ENCODE measurements at regions not wholly inside any gene's neighbourhood (a gene's known extent, or its start where the extent isn't known, plus 50 kb on each side); places are given as distances from the start of the nearest gene placed in this dataset.

- H3K4me2 ChIP-seq (ENCODE audit: low read depth, low read length) = no peak overlapping the region
- BruUV-seq (replicated peaks) = no TSS peak
- no peaks in the 10 kb centered on the region for H3K27me3 ChIP-seq (ENCODE audit: control insufficient read depth in 1 of 2, insufficient read depth in 2 of 2, low read length in 2 of 2)
- ChIA-PET CTCF (ENCODE audit: low intra/inter-chr PET ratio, low total read pairs) (no interaction called here), POLR2A (no interaction called here)
- no peak overlapping the region for H3K4me3 ChIP-seq (replicated peaks in 1 of 3; ENCODE audit: insufficient read depth in 1 of 3, low read depth in 2 of 3, low read length in 3 of 3)
- H3K27ac ChIP-seq (ENCODE audit: extremely low read length, insufficient read depth, low read length) = no peak overlapping the region
- H3K4me1 ChIP-seq (ENCODE audit: insufficient read depth, low read length) = no peaks in the 10 kb centered on the region
- H3K79me2 ChIP-seq (ENCODE audit: insufficient read depth, low read length) = no peaks in the 10 kb centered on the region
- intact Hi-C loops (cut with micrococcal nuclease; ENCODE audit: unreplicated experiment) = no loop called here
- DNase-seq (ENCODE audit: low spot score) (no peak), ATAC-seq (no peak), FAIRE-seq (no peak)
- in situ Hi-C loops (cut with HindIII; ENCODE audit: extremely low pct_ligation_motif_present, low pct_unique_long_range_greater_than_20kb) = no loop called here
- H3K36me3 ChIP-seq (replicated peaks in 1 of 2; ENCODE audit: control insufficient read depth in 1 of 2, insufficient read depth in 2 of 2, low read length in 2 of 2) = no peaks in the 10 kb centered on the region
- no peaks in the 10 kb centered on the region for H4K20me1 ChIP-seq (ENCODE audit: insufficient read depth, low read length)
- TF ChIP-seq ZNF333 (CRISPR knock-in tag; IDR thresholded peaks at IDR 0.05; ENCODE audit: borderline replicate concordance) = no peak
- TF ChIP-seq ATAD3A (CRISPR knock-in tag; IDR thresholded peaks at IDR 0.05) = no peak
- TF ChIP-seq ZNF382 (CRISPR knock-in tag; IDR thresholded peaks at IDR 0.05; ENCODE audit: borderline replicate concordance) = no peak
- no peak for TF ChIP-seq ZNF576 (CRISPR knock-in tag; IDR thresholded peaks at IDR 0.05)
- no peak for TF ChIP-seq ATF5 (CRISPR knock-in tag; IDR thresholded peaks at IDR 0.05; ENCODE audit: low read depth)
- TF ChIP-seq MZF1 (CRISPR knock-in tag; IDR thresholded peaks at IDR 0.05; ENCODE audit: borderline replicate concordance) = no peak
- TF ChIP-seq PHF8 (CRISPR knock-in tag; IDR thresholded peaks at IDR 0.05) = no peak
- TF ChIP-seq ZZZ3 (CRISPR knock-in tag; IDR thresholded peaks at IDR 0.05; ENCODE audit: borderline replicate concordance) = no peak
- no peak overlapping the region for H3K9ac ChIP-seq (ENCODE audit: insufficient read depth, low read depth, low read length)
- H3K9me3 ChIP-seq (ENCODE audit: low read length) = no peaks in the 10 kb centered on the region
- WGBS (ENCODE audit: low lambda C conversion rate) = 0% methylated on average over 2 of the region's 3 CpGs
- no peak overlapping the region for H2AFZ ChIP-seq (ENCODE audit: low read length)
Observed at GRCh38 chr3:5531741-5532290, 344.3 kb downstream of the EDEM1 start.

- peaks cover 53% of the 10 kb centered on the region for H3K9me3 ChIP-seq (ENCODE audit: low read length)
- intact Hi-C loops (cut with micrococcal nuclease; ENCODE audit: unreplicated experiment) (no loop called here), in situ Hi-C loops (cut with HindIII; ENCODE audit: extremely low pct_ligation_motif_present, low pct_unique_long_range_greater_than_20kb) (no loop called here)
- H3K79me2 ChIP-seq (ENCODE audit: insufficient read depth, low read length) = no peaks in the 10 kb centered on the region
- no peaks in the 10 kb centered on the region for H3K27me3 ChIP-seq (ENCODE audit: control insufficient read depth in 1 of 2, insufficient read depth in 2 of 2, low read length in 2 of 2)
- H3K4me2 ChIP-seq (ENCODE audit: low read depth, low read length) = no peak overlapping the region
- H4K20me1 ChIP-seq (ENCODE audit: insufficient read depth, low read length) = no peaks in the 10 kb centered on the region
- H3K4me3 ChIP-seq (replicated peaks in 1 of 3; ENCODE audit: insufficient read depth in 1 of 3, low read depth in 2 of 3, low read length in 3 of 3) = no peak overlapping the region
- H3K27ac ChIP-seq (ENCODE audit: extremely low read length, insufficient read depth, low read length) = no peak overlapping the region
- WGBS (ENCODE audit: low lambda C conversion rate) = 88% methylated on average over 13 of the region's 13 CpGs
- no peak overlapping the region for H3K9ac ChIP-seq (ENCODE audit: insufficient read depth, low read depth, low read length)
- no peak for TF ChIP-seq ZNF138 (CRISPR knock-in tag; IDR thresholded peaks at IDR 0.05; ENCODE audit: low read depth)
- TF ChIP-seq MNT (IDR thresholded peaks at IDR 0.05) = peak; percentile 62
- H3K4me1 ChIP-seq (ENCODE audit: insufficient read depth, low read length) = no peaks in the 10 kb centered on the region
- ChIA-PET CTCF (ENCODE audit: low intra/inter-chr PET ratio, low total read pairs) (no interaction called here), POLR2A (no interaction called here)
- DNase-seq (ENCODE audit: low spot score) = no peak
- H3K36me3 ChIP-seq (replicated peaks in 1 of 2; ENCODE audit: control insufficient read depth in 1 of 2, insufficient read depth in 2 of 2, low read length in 2 of 2) = no peaks in the 10 kb centered on the region
- ATAC-seq = no peak
- H2AFZ ChIP-seq (ENCODE audit: low read length) = no peak overlapping the region
- no TSS peak for BruUV-seq (replicated peaks)
- FAIRE-seq = no peak
Observed at GRCh38 chr3:5540532-5540931, 353.0 kb downstream of the EDEM1 start.
